ENCODE measurements at regions not wholly inside any gene's neighbourhood (a gene's known extent, or its start where the extent isn't known, plus 50 kb on each side); places are given as distances from the start of the nearest gene placed in this dataset.

DNA sequence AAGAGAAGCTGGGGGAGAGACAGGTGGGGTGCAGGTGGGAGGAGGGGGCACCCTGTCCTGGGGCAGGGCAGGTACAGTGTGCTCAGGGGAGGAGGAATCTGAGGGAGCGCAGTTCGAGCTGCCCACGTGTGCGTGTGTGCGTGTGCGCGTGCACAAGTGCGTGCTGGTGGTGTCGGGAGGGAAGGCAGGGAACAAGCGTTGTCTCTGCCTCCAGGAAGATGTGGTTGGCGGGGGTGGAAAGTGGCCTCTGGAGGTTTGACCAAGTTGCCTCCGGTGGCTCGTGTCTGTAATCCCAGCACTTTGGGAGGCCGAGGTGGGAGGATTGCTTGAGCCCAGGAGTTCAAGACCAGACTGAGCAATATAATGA lies 49.9 kb upstream of the THY1 start:
- Histone ChIP-seq H3K4me2 (ENCODE audit: insufficient read depth, low read length) (no peak overlapping the region), H2AFZ (ENCODE audit: low read depth, low read length) (no peak overlapping the region), H3K9ac (ENCODE audit: low read depth, low read length) (no peak overlapping the region), H3K36me3 (ENCODE audit: insufficient read depth, low read length) (no peaks in the 10 kb centered on the region), H3K79me2 (ENCODE audit: insufficient read depth, low read length) (no peaks in the 10 kb centered on the region), H3K4me3 (ENCODE audit: low read depth in 1 of 2, low read length in 2 of 2) (no peak overlapping the region), H3K27me3 (ENCODE audit: insufficient read depth, low read length, poor library complexity) (peaks cover 5% of the 10 kb centered on the region), H3K4me1 (ENCODE audit: insufficient read depth, low read length) (no peaks in the 10 kb centered on the region), H3K9me3 (ENCODE audit: insufficient read depth, low read length, severe bottlenecking) (no peaks in the 10 kb centered on the region), H4K20me1 (ENCODE audit: insufficient read depth, low read length) (0 out of 2 replicates have a peak, but pooled peaks cover 3% of the 10 kb centered on the region), H3K27ac (ENCODE audit: low read length) (no peak overlapping the region)
- TF ChIP-seq, protein P1, sequence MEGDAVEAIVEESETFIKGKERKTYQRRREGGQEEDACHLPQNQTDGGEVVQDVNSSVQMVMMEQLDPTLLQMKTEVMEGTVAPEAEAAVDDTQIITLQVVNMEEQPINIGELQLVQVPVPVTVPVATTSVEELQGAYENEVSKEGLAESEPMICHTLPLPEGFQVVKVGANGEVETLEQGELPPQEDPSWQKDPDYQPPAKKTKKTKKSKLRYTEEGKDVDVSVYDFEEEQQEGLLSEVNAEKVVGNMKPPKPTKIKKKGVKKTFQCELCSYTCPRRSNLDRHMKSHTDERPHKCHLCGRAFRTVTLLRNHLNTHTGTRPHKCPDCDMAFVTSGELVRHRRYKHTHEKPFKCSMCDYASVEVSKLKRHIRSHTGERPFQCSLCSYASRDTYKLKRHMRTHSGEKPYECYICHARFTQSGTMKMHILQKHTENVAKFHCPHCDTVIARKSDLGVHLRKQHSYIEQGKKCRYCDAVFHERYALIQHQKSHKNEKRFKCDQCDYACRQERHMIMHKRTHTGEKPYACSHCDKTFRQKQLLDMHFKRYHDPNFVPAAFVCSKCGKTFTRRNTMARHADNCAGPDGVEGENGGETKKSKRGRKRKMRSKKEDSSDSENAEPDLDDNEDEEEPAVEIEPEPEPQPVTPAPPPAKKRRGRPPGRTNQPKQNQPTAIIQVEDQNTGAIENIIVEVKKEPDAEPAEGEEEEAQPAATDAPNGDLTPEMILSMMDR (IDR thresholded peaks at IDR 0.05; ENCODE audit: borderline replicate concordance, extremely low read depth, low read length, poor library complexity, severe bottlenecking), result no peak
- no peak for TF ChIP-seq EZH2 (IDR thresholded peaks at IDR 0.05; ENCODE audit: borderline replicate concordance, low read depth, low read length, severe bottlenecking)
- ATAC-seq (ENCODE audit: insufficient read depth, low read depth), result no peak
- DNase-seq, result no peak
